PC-9 (cell line): ENCODE measurements at regions not wholly inside any gene's neighbourhood (a gene's known extent, or its start where the extent isn't known, plus 50 kb on each side); places are given as distances from the start of the nearest gene placed in this dataset.

Source experiments
- BruUV-seq: library from RNA; stranded (reverse); fragments of 400-500 nt; replicated peaks from 2 replicates; lab custom pipeline; 2021; lab: Mats Ljungman, UMichigan
- CTCF ChIA-PET: fragments of 300-600 bp; sonication (Branson Sonifier 250); formaldehyde crosslinking; loops from one replicate; lab custom pipeline; 2022; ENCODE audit warnings: antibody characterized with exemption; lab: Charles Lee
- POLR2A ChIA-PET: fragments of 300-600 bp; sonication (Branson Sonifier 250); formaldehyde crosslinking; loops from one replicate; lab custom pipeline; 2022; ENCODE audit warnings: antibody characterized with exemption; ENCODE audit not compliant: unreplicated experiment; lab: Charles Lee
- DNase-seq, 2 experiments: peaks; one replicate each; pipeline versions ENCODE4 v3.0.0 to v3.0.0-alpha.2; 2015 to 2022; ENCODE audit warnings: mixed read lengths in 1 of 2
- H2AFZ ChIP-seq: fragments of 200-600 bp; sonication (generic); 2 replicates; pipeline ENCODE4 v1.8.1; 2017; ENCODE audit warnings: antibody characterized with exemption
- H3F3A ChIP-seq: fragments of 200-600 bp; sonication (generic); 2 replicates; pipeline ENCODE4 v1.8.1; 2017; ENCODE audit warnings: antibody characterized with exemption, mild to moderate bottlenecking, low read depth; ENCODE audit not compliant: insufficient read depth
- H3K27ac ChIP-seq: fragments of 200-600 bp; sonication (generic); 2 replicates; pipeline ENCODE4 v1.6.1; 2016; ENCODE audit warnings: mixed run types
- H3K27me3 ChIP-seq: fragments of 200-600 bp; sonication (generic); 2 replicates; pipeline ENCODE4 v1.6.1; 2016; ENCODE audit warnings: low read depth, mixed run types; ENCODE audit not compliant: insufficient read depth
- H3K36me3 ChIP-seq: fragments of 200-600 bp; sonication (generic); 2 replicates; pipeline ENCODE4 v1.6.1; 2016; ENCODE audit warnings: low read depth, mixed run types
- H3K4me1 ChIP-seq: fragments of 200-600 bp; sonication (generic); replicated peaks from 2 replicates; pipeline ENCODE4 v1.6.1; 2016; ENCODE audit warnings: mixed run types; ENCODE audit not compliant: insufficient read depth
- H3K4me2 ChIP-seq: fragments of 200-600 bp; sonication (generic); 2 replicates; pipeline ENCODE4 v1.6.1; 2017; ENCODE audit warnings: mixed run types
- H3K4me3 ChIP-seq: fragments of 200-600 bp; sonication (generic); 2 replicates; pipeline ENCODE4 v1.6.1; 2016; ENCODE audit warnings: mixed run types
- H3K79me2 ChIP-seq: fragments of 200-600 bp; sonication (generic); 2 replicates; pipeline ENCODE4 v1.6.1; 2017; ENCODE audit warnings: low read depth, mixed run types
- H3K9me2 ChIP-seq: fragments of 200-600 bp; sonication (generic); 2 replicates; pipeline ENCODE4 v1.8.1; 2017; ENCODE audit warnings: mild to moderate bottlenecking; ENCODE audit not compliant: insufficient read depth
- H3K9me3 ChIP-seq: fragments of 200-600 bp; sonication (generic); 2 replicates; pipeline ENCODE4 v1.8.1; 2016; ENCODE audit warnings: low read depth; ENCODE audit not compliant: insufficient read depth
- H4K20me1 ChIP-seq: fragments of 200-600 bp; sonication (generic); 2 replicates; pipeline ENCODE4 v1.8.1; 2017; ENCODE audit not compliant: insufficient read depth
- CTCF ChIP-seq: fragments of 200-600 bp; sonication (generic); conservative IDR thresholded peaks from 2 replicates; pipeline ENCODE4 v1.6.1; 2017; ENCODE audit warnings: mixed run types, antibody characterized with exemption, mild to moderate bottlenecking, moderate library complexity
- EZH2 ChIP-seq: fragments of 200-600 bp; sonication (generic); IDR thresholded peaks from 2 replicates; pipeline ENCODE4 v1.8.0; 2017; ENCODE audit warnings: antibody characterized with exemption, low read depth
- intact Hi-C: fragments of 100-400 bp; cut with micrococcal nuclease; formaldehyde crosslinking; loops from one replicate; pipeline ENCODE4 v1.10.0; 2022; ENCODE audit not compliant: unreplicated experiment

- POLR2A ChIA-PET = no interaction called here
- no peaks in the 10 kb centered on the region for H3K27me3 ChIP-seq
Observed at GRCh38 chr9:100879884-100880283, 148.6 kb upstream of the PLPPR1 start.

GRCh38 chr9:100880284-100880683 is 148.2 kb upstream of the PLPPR1 start:
- BruUV-seq = no TSS peak
- Histone ChIP-seq H3K4me3 (no peak overlapping the region), H3K27ac (no peak overlapping the region), H3K79me2 (no peaks in the 10 kb centered on the region), H3K4me1 (no peaks in the 10 kb centered on the region), H3K27me3 (no peaks in the 10 kb centered on the region), H3K9me2 (no peaks in the 10 kb centered on the region; the same call in 1 of the 2 replicates), H3K9me3 (no peaks in the 10 kb centered on the region), H2AFZ (no peak overlapping the region), H3F3A (no peaks in the 10 kb centered on the region), H4K20me1 (no peaks in the 10 kb centered on the region), H3K4me2 (no peak overlapping the region), H3K36me3 (no peaks in the 10 kb centered on the region)
- POLR2A ChIA-PET = no interaction called here
- no peak for DNase-seq
- intact Hi-C loops = no loop called here
- CTCF ChIA-PET = no interaction called here
- no peak for TF ChIP-seq EZH2
- TF ChIP-seq CTCF = no peak

More at GRCh38 chr9:100879884-100880283, 148.6 kb upstream of the PLPPR1 start:
- no peaks in the 10 kb centered on the region for H3K79me2 ChIP-seq
- intact Hi-C loops = no loop called here
- no peak overlapping the region for H2AFZ ChIP-seq
- no peaks in the 10 kb centered on the region for H3K4me1 ChIP-seq
- TF ChIP-seq EZH2 = no peak
- no peak for TF ChIP-seq CTCF
- H3K9me2 ChIP-seq = no peaks in the 10 kb centered on the region; the same call in 1 of the 2 replicates
- no peak overlapping the region for H3K4me3 ChIP-seq
- CTCF ChIA-PET = no interaction called here
- H3K36me3 ChIP-seq = no peaks in the 10 kb centered on the region
- no peak overlapping the region for H3K27ac ChIP-seq
- H3F3A ChIP-seq = no peaks in the 10 kb centered on the region
- no peaks in the 10 kb centered on the region for H4K20me1 ChIP-seq
- BruUV-seq = no TSS peak
- H3K9me3 ChIP-seq = no peaks in the 10 kb centered on the region
- DNase-seq = no peak
- H3K4me2 ChIP-seq = no peak overlapping the region

- no peaks in the 10 kb centered on the region for H4K20me1 ChIP-seq
- H3K9me3 ChIP-seq = no peaks in the 10 kb centered on the region
- intact Hi-C loops = no loop called here
- H3K4me2 ChIP-seq = no peak overlapping the region
- DNase-seq = no peak
- BruUV-seq = no TSS peak
- no peak for TF ChIP-seq CTCF
- TF ChIP-seq EZH2 = no peak
- no peaks in the 10 kb centered on the region for H3K27me3 ChIP-seq
- H3K9me2 ChIP-seq = no peaks in the 10 kb centered on the region; the same call in 1 of the 2 replicates
- no peak overlapping the region for H3K27ac ChIP-seq
- ChIA-PET CTCF (no interaction called here), POLR2A (no interaction called here)
- no peaks in the 10 kb centered on the region for H3K4me1 ChIP-seq
- H3K36me3 ChIP-seq = no peaks in the 10 kb centered on the region
- no peaks in the 10 kb centered on the region for H3F3A ChIP-seq
- no peak overlapping the region for H3K4me3 ChIP-seq
- H2AFZ ChIP-seq = no peak overlapping the region
- no peaks in the 10 kb centered on the region for H3K79me2 ChIP-seq
Observed at GRCh38 chr9:100884518-100884917, 144.0 kb upstream of the PLPPR1 start.
